Natural killer cell treated with Interleukin-12 subunit alpha and Interleukin-12 subunit beta and Interleukin-15 and Interleukin-18, amount 100 ng/mL, for 72 hours (primary cell): ENCODE measurements at regions not wholly inside any gene's neighbourhood (a gene's known extent, or its start where the extent isn't known, plus 50 kb on each side); places are given as distances from the start of the nearest gene placed in this dataset.
"Not testable (repeated sequence)": the region's sequence is repeated elsewhere in the genome, so short reads cannot be mapped to it uniquely, and the experiment has no call there.

Experiments used
- ATAC-seq, 2 donors: fragments of 150-1000 bp; cut with Tn5 transposase in 1 of 2; sonication (Bioruptor Pico), chemical (Tn5 transposase) in 1 of 2; 2 replicates each; pipeline ENCODE4 v1.10.0; 2021
- DNase-seq: peaks from one replicate; pipeline ENCODE4 v3.0.0; 2022; ENCODE audit warnings: low spot score
- H3K27ac Mint-ChIP-seq, 2 donors: 1 replicate in 1 of 2; 2 replicates in 1 of 2; pipeline ENCODE4 v1.8.0; 2022; ENCODE audit warnings: mixed read lengths in 2 of 2, mild to moderate bottlenecking in 1 of 2, moderate library complexity in 1 of 2
- H3K27me3 Mint-ChIP-seq, 2 donors: 1 replicate in 1 of 2; 2 replicates in 1 of 2; pipeline ENCODE4 v1.8.0; 2022; ENCODE audit warnings: mixed read lengths in 2 of 2
- H3K36me3 Mint-ChIP-seq: one replicate; pipeline ENCODE4 v1.8.0; 2022; ENCODE audit warnings: mixed read lengths
- H3K4me1 Mint-ChIP-seq, 2 donors: 1 replicate in 1 of 2; 2 replicates in 1 of 2; pipeline ENCODE4 v1.8.0; 2022; ENCODE audit warnings: low read depth in 2 of 2, mixed read lengths in 2 of 2, mild to moderate bottlenecking in 1 of 2
- H3K4me3 Mint-ChIP-seq: one replicate; pipeline ENCODE4 v1.8.0; 2022; ENCODE audit warnings: mixed read lengths
- H3K9me3 Mint-ChIP-seq: 2 replicates; pipeline ENCODE4 v1.8.0; 2022; ENCODE audit warnings: mixed read lengths

GRCh38 chr15:79635149-79635771, 203.1 kb downstream of the MINAR1 start:
- Mint-ChIP-seq H3K4me1 (no peaks in the 10 kb centered on the region), H3K9me3 (peaks cover 2% of the 10 kb centered on the region), H3K36me3 (peaks cover 6% of the 10 kb centered on the region), H3K4me3 (no peak overlapping the region), H3K27me3 (peaks cover 15 to 50% of the 10 kb centered on the region in 2 donors), H3K27ac (no peak overlapping the region)
- DNase-seq (no peak), ATAC-seq (no peak)

- H3K27me3 Mint-ChIP-seq, result peaks cover 15 to 51% of the 10 kb centered on the region in 2 donors
- DNase-seq (no peak), ATAC-seq (no peak)
- H3K9me3 Mint-ChIP-seq, result peaks cover 2% of the 10 kb centered on the region
- H3K36me3 Mint-ChIP-seq, result peaks cover 6% of the 10 kb centered on the region
- no peak overlapping the region for H3K27ac Mint-ChIP-seq
- no peak overlapping the region for H3K4me3 Mint-ChIP-seq
- H3K4me1 Mint-ChIP-seq, result no peaks in the 10 kb centered on the region
Observed at GRCh38 chr15:79635897-79636561, 203.9 kb downstream of the MINAR1 start.

- Mint-ChIP-seq H3K4me1 (no peaks in the 10 kb centered on the region), H3K4me3 (no peak overlapping the region), H3K9me3 (peaks cover 3% of the 10 kb centered on the region), H3K27ac (no peak overlapping the region), H3K36me3 (no peaks in the 10 kb centered on the region), H3K27me3 (peaks cover 12 to 64% of the 10 kb centered on the region in 2 donors)
- DNase-seq (no peak), ATAC-seq (no peak)
Observed at GRCh38 chr15:79640206-79640605, 208.1 kb downstream of the MINAR1 start.

GRCh38 chr15:79641841-79642240, 209.7 kb downstream of the MINAR1 start:
- ATAC-seq, result no peak
- Mint-ChIP-seq H3K4me1 (no peaks in the 10 kb centered on the region), H3K36me3 (no peaks in the 10 kb centered on the region), H3K27ac (no peak overlapping the region), H3K27me3 (peaks cover 12 to 59% of the 10 kb centered on the region in 2 donors), H3K9me3 (peaks cover 3% of the 10 kb centered on the region), H3K4me3 (no peak overlapping the region)
- no peak for DNase-seq

GRCh38 chr15:79643393-79643792, 211.3 kb downstream of the MINAR1 start:
- Mint-ChIP-seq H3K9me3 (peaks cover 3% of the 10 kb centered on the region), H3K27me3 (peaks cover 12 to 53% of the 10 kb centered on the region in 2 donors), H3K27ac (no peak overlapping the region), H3K4me3 (no peak overlapping the region), H3K36me3 (no peaks in the 10 kb centered on the region), H3K4me1 (no peaks in the 10 kb centered on the region)
- DNase-seq, result no peak
- no peak for ATAC-seq

- DNase-seq (no peak), ATAC-seq (no peak)
- no peak overlapping the region for H3K4me3 Mint-ChIP-seq
- no peaks in the 10 kb centered on the region for H3K36me3 Mint-ChIP-seq
- H3K27me3 Mint-ChIP-seq, result peaks cover 12 to 52% of the 10 kb centered on the region in 2 donors
- H3K27ac Mint-ChIP-seq, result no peak overlapping the region
- H3K4me1 Mint-ChIP-seq, result no peaks in the 10 kb centered on the region
- peaks cover 3% of the 10 kb centered on the region for H3K9me3 Mint-ChIP-seq
Observed at GRCh38 chr15:79644091-79644490, 212.0 kb downstream of the MINAR1 start.

GRCh38 chr15:79652972-79653371, 220.8 kb downstream of the MINAR1 start:
- H3K9me3 Mint-ChIP-seq, ATAC-seq, H3K27ac Mint-ChIP-seq, DNase-seq, H3K4me1 Mint-ChIP-seq, H3K4me3 Mint-ChIP-seq, H3K36me3 Mint-ChIP-seq: not testable (repeated sequence)
- H3K27me3 Mint-ChIP-seq, result peaks cover 14 to 41% of the 10 kb centered on the region in 2 donors

- Mint-ChIP-seq H3K27ac (no peak overlapping the region), H3K4me3 (no peak overlapping the region), H3K27me3 (peaks cover 14 to 47% of the 10 kb centered on the region in 2 donors), H3K9me3 (peaks cover 4% of the 10 kb centered on the region), H3K4me1 (no peaks in the 10 kb centered on the region), H3K36me3 (no peaks in the 10 kb centered on the region)
- ATAC-seq, result no peak
- DNase-seq, result no peak
Observed at GRCh38 chr15:79653533-79653932, 221.4 kb downstream of the MINAR1 start.

- Mint-ChIP-seq H3K27ac (no peak overlapping the region), H3K9me3 (no peaks in the 10 kb centered on the region), H3K4me1 (no peaks in the 10 kb centered on the region), H3K27me3 (peaks cover 16 to 54% of the 10 kb centered on the region in 2 donors), H3K4me3 (no peak overlapping the region), H3K36me3 (no peaks in the 10 kb centered on the region)
- DNase-seq (no peak), ATAC-seq (no peak)
Observed at GRCh38 chr15:79656151-79657000, 224.2 kb downstream of the MINAR1 start.

GRCh38 chr15:79657722-79658121, 225.6 kb downstream of the MINAR1 start:
- DNase-seq, result no peak
- Mint-ChIP-seq H3K27ac (no peak overlapping the region), H3K9me3 (no peaks in the 10 kb centered on the region), H3K4me3 (no peak overlapping the region), H3K36me3 (no peaks in the 10 kb centered on the region), H3K27me3 (peaks cover 25 to 64% of the 10 kb centered on the region in 2 donors), H3K4me1 (no peaks in the 10 kb centered on the region)
- ATAC-seq, result no peak

- Mint-ChIP-seq H3K4me1 (no peaks in the 10 kb centered on the region), H3K4me3 (no peak overlapping the region), H3K27me3 (peaks cover 34 to 68% of the 10 kb centered on the region in 2 donors), H3K27ac (no peak overlapping the region), H3K9me3 (no peaks in the 10 kb centered on the region), H3K36me3 (no peaks in the 10 kb centered on the region)
- DNase-seq (no peak), ATAC-seq (no peak)
Observed at GRCh38 chr15:79659691-79660090, 227.6 kb downstream of the MINAR1 start.

- no peak overlapping the region for H3K27ac Mint-ChIP-seq
- H3K4me3 Mint-ChIP-seq, result no peak overlapping the region
- no peak for ATAC-seq
- H3K9me3 Mint-ChIP-seq, result no peaks in the 10 kb centered on the region
- no peak for DNase-seq
- no peaks in the 10 kb centered on the region for H3K36me3 Mint-ChIP-seq
- peaks cover 30 to 53% of the 10 kb centered on the region in 2 donors for H3K27me3 Mint-ChIP-seq
- no peaks in the 10 kb centered on the region for H3K4me1 Mint-ChIP-seq
Observed at GRCh38 chr15:79661411-79661810, 229.3 kb downstream of the MINAR1 start.

- Mint-ChIP-seq H3K4me3 (peak overlapping the region; percentile 13), H3K36me3 (no peaks in the 10 kb centered on the region), H3K4me1 (no peaks in the 10 kb centered on the region), H3K27me3 (peaks cover 23 to 60% of the 10 kb centered on the region in 2 donors), H3K9me3 (no peaks in the 10 kb centered on the region), H3K27ac (no peak overlapping the region)
- DNase-seq, result no peak
- peak in 1 of 2 donors; percentile 51 for ATAC-seq
Observed at GRCh38 chr15:79673416-79674123, 223.2 kb downstream of the MTHFS start.
